ENCODE measurements at regions not wholly inside any gene's neighbourhood (a gene's known extent, or its start where the extent isn't known, plus 50 kb on each side); places are given as distances from the start of the nearest gene placed in this dataset.

DNA sequence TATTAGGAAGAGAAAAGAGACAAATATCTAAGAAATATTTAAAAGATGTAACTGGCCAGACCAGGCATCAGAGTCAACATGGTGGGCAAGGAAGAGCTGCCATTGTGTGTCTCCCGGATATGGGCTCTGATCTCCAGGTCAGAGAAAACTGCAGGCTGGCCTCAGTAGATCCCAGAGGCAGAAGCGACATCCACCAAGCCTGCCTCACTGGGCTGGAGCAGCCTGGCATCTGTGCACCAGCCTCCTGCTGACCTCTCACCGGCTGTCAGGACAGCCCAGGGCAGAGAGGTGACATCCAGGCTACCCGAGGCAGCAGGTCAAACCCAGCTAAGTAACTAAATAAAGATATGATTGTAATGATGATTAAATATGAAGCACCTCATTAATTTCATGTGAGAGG, 162.8 kb upstream of the TNRC6C start (continued):
- TF ChIP-seq, protein P1, sequence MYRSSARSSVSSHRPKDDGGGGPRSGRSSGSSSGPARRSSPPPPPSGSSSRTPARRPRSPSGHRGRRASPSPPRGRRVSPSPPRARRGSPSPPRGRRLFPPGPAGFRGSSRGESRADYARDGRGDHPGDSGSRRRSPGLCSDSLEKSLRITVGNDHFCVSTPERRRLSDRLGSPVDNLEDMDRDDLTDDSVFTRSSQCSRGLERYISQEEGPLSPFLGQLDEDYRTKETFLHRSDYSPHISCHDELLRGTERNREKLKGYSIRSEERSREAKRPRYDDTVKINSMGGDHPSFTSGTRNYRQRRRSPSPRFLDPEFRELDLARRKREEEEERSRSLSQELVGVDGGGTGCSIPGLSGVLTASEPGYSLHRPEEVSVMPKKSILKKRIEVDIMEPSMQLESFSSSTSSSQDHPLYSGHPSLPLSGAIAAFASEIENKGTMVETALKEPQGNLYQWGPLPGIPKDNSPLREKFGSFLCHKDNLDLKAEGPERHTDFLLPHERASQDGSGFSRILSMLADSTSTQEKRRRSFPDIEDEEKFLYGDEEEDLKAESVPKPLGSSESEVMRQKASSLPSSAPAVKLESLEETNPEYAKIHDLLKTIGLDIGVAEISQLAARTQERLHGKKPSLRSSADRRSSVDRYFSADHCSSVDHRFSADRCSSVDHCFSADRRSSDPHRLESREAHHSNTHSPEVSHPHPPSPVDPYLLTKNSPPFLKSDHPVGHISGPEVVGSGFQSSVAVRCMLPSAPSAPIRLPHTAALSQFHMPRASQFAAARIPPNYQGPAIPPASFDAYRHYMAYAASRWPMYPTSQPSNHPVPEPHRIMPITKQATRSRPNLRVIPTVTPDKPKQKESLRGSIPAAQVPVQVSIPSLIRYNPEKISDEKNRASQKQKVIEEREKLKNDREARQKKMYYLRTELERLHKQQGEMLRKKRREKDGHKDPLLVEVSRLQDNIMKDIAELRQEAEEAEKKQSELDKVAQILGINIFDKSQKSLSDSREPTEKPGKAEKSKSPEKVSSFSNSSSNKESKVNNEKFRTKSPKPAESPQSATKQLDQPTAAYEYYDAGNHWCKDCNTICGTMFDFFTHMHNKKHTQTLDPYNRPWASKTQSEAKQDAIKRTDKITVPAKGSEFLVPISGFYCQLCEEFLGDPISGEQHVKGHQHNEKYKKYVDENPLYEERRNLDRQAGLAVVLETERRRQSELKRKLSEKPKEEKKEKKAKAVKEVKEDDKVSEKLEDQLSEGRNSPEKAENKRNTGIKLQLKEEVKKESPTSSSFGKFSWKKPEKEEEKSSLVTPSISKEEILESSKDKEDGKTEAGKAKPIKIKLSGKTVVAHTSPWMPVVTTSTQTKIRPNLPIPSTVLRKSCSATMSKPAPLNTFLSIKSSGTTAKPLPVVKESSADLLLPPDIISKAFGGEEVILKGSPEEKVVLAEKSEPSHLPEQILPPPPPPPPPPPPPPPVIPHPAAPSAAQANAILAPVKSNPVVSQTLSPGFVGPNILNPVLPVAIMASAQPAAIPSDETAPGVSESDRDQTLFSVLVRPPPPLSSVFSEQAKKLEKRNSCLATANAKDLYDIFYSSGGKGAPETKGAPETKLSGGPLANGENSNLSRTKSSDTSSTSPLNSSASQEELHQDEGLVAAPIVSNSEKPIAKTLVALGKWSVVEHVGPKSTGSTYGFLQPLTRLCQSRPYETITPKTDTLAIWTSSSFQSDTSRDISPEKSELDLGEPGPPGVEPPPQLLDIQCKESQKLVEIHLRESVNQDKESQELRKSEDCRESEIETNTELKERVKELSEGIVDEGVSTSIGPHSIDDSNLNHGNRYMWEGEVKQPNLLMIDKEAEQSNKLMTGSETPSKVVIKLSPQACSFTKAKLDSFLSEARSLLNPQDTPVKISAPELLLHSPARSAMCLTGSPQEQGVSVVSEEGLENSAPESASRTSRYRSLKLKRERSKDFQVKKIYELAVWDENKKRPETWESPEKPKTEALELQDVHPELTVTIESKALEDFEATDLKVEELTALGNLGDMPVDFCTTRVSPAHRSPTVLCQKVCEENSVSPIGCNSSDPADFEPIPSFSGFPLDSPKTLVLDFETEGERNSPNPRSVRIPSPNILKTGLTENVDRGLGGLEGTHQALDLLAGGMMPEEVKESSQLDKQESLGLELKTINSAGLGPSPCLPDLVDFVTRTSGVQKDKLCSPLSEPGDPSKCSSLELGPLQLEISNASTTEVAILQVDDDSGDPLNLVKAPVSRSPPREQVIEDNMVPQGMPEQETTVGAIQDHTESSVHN (CRISPR knock-in tag; IDR thresholded peaks at IDR 0.05), result no peak
- no peak for TF ChIP-seq TFDP1 (CRISPR knock-in tag; IDR thresholded peaks at IDR 0.05; ENCODE audit: borderline replicate concordance)
- no peak for TF ChIP-seq NFKBIZ (CRISPR knock-in tag; IDR thresholded peaks at IDR 0.05)
- TF ChIP-seq NFRKB (IDR thresholded peaks at IDR 0.05), result no peak
- no peak for TF ChIP-seq ZNF709 (CRISPR knock-in tag; IDR thresholded peaks at IDR 0.05)
- TF ChIP-seq, protein P2, sequence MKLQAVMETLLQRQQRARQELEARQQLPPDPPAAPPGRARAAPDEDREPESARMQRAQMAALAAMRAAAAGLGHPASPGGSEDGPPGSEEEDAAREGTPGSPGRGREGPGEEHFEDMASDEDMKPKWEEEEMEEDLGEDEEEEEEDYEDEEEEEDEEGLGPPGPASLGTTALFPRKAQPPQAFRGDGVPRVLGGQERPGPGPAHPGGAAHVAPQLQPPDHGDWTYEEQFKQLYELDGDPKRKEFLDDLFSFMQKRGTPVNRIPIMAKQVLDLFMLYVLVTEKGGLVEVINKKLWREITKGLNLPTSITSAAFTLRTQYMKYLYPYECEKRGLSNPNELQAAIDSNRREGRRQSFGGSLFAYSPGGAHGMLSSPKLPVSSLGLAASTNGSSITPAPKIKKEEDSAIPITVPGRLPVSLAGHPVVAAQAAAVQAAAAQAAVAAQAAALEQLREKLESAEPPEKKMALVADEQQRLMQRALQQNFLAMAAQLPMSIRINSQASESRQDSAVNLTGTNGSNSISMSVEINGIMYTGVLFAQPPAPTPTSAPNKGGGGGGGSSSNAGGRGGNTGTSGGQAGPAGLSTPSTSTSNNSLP (IDR thresholded peaks at IDR 0.05; ENCODE audit: low read depth, low read length), result no peak

Measured in HepG2 (cell line).